C4-2B (cell line): ENCODE measurements at regions not wholly inside any gene's neighbourhood (a gene's known extent, or its start where the extent isn't known, plus 50 kb on each side); places are given as distances from the start of the nearest gene placed in this dataset.

ENCODE experiments used
- ZFX ChIP-seq: fragments of 450-650 bp; IDR thresholded peaks from 2 replicates; pipeline ENCODE4 v1.6.1; 2017
- TF ChIP-seq, protein P1 (sequence below): fragments of 450-650 bp; conservative IDR thresholded peaks from 2 replicates; pipeline ENCODE4 v1.5.1; 2017; ENCODE audit warnings: mild to moderate bottlenecking

GRCh38 chr16:79388396-79388795 lies 212.1 kb downstream of the MAF start:
- TF ChIP-seq, protein P1, sequence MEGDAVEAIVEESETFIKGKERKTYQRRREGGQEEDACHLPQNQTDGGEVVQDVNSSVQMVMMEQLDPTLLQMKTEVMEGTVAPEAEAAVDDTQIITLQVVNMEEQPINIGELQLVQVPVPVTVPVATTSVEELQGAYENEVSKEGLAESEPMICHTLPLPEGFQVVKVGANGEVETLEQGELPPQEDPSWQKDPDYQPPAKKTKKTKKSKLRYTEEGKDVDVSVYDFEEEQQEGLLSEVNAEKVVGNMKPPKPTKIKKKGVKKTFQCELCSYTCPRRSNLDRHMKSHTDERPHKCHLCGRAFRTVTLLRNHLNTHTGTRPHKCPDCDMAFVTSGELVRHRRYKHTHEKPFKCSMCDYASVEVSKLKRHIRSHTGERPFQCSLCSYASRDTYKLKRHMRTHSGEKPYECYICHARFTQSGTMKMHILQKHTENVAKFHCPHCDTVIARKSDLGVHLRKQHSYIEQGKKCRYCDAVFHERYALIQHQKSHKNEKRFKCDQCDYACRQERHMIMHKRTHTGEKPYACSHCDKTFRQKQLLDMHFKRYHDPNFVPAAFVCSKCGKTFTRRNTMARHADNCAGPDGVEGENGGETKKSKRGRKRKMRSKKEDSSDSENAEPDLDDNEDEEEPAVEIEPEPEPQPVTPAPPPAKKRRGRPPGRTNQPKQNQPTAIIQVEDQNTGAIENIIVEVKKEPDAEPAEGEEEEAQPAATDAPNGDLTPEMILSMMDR, result no peak
- TF ChIP-seq ZFX, result no peak
